ENCODE measurements at regions not wholly inside any gene's neighbourhood (a gene's known extent, or its start where the extent isn't known, plus 50 kb on each side); places are given as distances from the start of the nearest gene placed in this dataset.

DNA sequence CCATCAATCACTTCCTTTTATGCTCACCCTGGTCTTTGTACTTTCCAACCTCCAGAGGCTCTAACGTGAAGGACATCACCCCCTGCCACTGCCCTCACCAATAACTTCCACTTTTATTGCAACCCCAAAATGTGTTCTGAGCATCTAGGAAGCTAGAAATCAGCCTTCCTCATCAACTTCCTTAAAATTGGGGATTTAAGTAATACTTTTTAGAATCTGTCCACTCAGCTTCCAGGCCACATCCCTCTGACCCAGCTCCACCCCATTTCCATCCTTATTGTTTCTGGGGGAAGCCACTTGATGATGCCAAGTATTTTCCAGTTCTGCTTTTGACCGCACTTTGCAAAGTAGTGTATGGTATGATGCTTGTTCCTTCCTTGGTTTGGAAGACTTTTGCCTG is 73.5 kb upstream of the XCR1 start:
- no peaks in the 10 kb centered on the region for H3K9me3 ChIP-seq (replicated peaks)
- DNase-seq, result no peak
- no peaks in the 10 kb centered on the region for H3K36me3 ChIP-seq
- intact Hi-C loops (cut with micrococcal nuclease), result no loop called here
- H3K27ac ChIP-seq (replicated peaks), result no peak overlapping the region
- peaks cover 6% of the 10 kb centered on the region for H3K4me1 ChIP-seq
- peaks cover 13% of the 10 kb centered on the region for H3K27me3 ChIP-seq (ENCODE audit: low read depth)
- H3K4me3 ChIP-seq, result no peak overlapping the region
- TF ChIP-seq, protein P1, sequence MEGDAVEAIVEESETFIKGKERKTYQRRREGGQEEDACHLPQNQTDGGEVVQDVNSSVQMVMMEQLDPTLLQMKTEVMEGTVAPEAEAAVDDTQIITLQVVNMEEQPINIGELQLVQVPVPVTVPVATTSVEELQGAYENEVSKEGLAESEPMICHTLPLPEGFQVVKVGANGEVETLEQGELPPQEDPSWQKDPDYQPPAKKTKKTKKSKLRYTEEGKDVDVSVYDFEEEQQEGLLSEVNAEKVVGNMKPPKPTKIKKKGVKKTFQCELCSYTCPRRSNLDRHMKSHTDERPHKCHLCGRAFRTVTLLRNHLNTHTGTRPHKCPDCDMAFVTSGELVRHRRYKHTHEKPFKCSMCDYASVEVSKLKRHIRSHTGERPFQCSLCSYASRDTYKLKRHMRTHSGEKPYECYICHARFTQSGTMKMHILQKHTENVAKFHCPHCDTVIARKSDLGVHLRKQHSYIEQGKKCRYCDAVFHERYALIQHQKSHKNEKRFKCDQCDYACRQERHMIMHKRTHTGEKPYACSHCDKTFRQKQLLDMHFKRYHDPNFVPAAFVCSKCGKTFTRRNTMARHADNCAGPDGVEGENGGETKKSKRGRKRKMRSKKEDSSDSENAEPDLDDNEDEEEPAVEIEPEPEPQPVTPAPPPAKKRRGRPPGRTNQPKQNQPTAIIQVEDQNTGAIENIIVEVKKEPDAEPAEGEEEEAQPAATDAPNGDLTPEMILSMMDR (IDR thresholded peaks at IDR 0.05; ENCODE audit: borderline replicate concordance), result no peak

- Histone ChIP-seq H3K36me3 (no peaks in the 10 kb centered on the region), H3K4me3 (no peak overlapping the region), H3K9me3 (replicated peaks) (no peaks in the 10 kb centered on the region), H3K27me3 (ENCODE audit: low read depth) (no peaks in the 10 kb centered on the region), H3K4me1 (peaks cover 6% of the 10 kb centered on the region), H3K27ac (replicated peaks) (peak overlapping the region; percentile 80)
- TF ChIP-seq, protein P1 (IDR thresholded peaks at IDR 0.05; ENCODE audit: borderline replicate concordance), result no peak
- intact Hi-C loops (cut with micrococcal nuclease), result no loop called here
- DNase-seq, result peak; percentile 46
Observed at GRCh38 chr3:46098319-46098761, 71.1 kb upstream of the XCR1 start.

GRCh38 chr3:46097691-46098241 is 70.5 kb upstream of the XCR1 start:
- no peak for DNase-seq
- peaks cover 6% of the 10 kb centered on the region for H3K4me1 ChIP-seq
- peak overlapping the region; percentile 80 for H3K27ac ChIP-seq (replicated peaks)
- intact Hi-C loops (cut with micrococcal nuclease), result no loop called here
- no peak overlapping the region for H3K4me3 ChIP-seq
- H3K27me3 ChIP-seq (ENCODE audit: low read depth), result no peaks in the 10 kb centered on the region
- no peaks in the 10 kb centered on the region for H3K36me3 ChIP-seq
- H3K9me3 ChIP-seq (replicated peaks), result no peaks in the 10 kb centered on the region
- TF ChIP-seq, protein P1 (IDR thresholded peaks at IDR 0.05; ENCODE audit: borderline replicate concordance), result no peak

- intact Hi-C loops (cut with micrococcal nuclease), result no loop called here
- Histone ChIP-seq H3K4me3 (no peak overlapping the region), H3K36me3 (no peaks in the 10 kb centered on the region), H3K4me1 (peaks cover 6% of the 10 kb centered on the region), H3K9me3 (replicated peaks) (no peaks in the 10 kb centered on the region), H3K27me3 (ENCODE audit: low read depth) (no peaks in the 10 kb centered on the region), H3K27ac (replicated peaks) (peak overlapping the region; percentile 80)
- TF ChIP-seq, protein P1 (IDR thresholded peaks at IDR 0.05; ENCODE audit: borderline replicate concordance), result no peak
- DNase-seq, result no peak
Observed at GRCh38 chr3:46096781-46097180, 69.5 kb upstream of the XCR1 start.

DNA sequence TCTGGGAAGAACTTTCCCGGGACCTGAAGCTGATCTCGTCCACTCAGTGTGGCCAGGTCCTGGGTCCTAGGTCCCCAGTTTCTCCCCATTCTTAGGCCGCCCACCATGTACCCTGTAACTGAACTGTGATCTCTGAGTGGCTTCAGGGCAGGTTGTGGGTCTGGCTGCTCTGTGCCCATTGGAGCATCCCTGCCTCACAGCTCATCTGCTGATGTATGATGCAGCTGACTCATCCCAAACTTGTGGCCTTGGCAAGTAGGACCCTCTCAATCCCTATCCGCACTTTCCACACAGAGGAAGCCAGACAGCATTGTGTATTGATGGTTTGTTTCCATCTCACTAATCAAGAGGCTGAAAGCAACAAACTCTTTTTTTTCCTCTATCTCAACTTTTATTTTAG is 69.1 kb upstream of the XCR1 start:
- H3K36me3 ChIP-seq, result no peaks in the 10 kb centered on the region
- TF ChIP-seq, protein P1 (IDR thresholded peaks at IDR 0.05; ENCODE audit: borderline replicate concordance), result no peak
- no peak for DNase-seq
- peaks cover 6% of the 10 kb centered on the region for H3K4me1 ChIP-seq
- intact Hi-C loops (cut with micrococcal nuclease), result no loop called here
- H3K27me3 ChIP-seq (ENCODE audit: low read depth), result no peaks in the 10 kb centered on the region
- no peak overlapping the region for H3K4me3 ChIP-seq
- H3K27ac ChIP-seq (replicated peaks), result no peak overlapping the region
- no peaks in the 10 kb centered on the region for H3K9me3 ChIP-seq (replicated peaks)

Measured in left ventricle myocardium inferior (tissue), 1 donor.